ENCODE measurements at regions not wholly inside any gene's neighbourhood (a gene's known extent, or its start where the extent isn't known, plus 50 kb on each side); places are given as distances from the start of the nearest gene placed in this dataset.
"Not testable (repeated sequence)": the region's sequence is repeated elsewhere in the genome, so short reads cannot be mapped to it uniquely, and the experiment has no call there.

DNA sequence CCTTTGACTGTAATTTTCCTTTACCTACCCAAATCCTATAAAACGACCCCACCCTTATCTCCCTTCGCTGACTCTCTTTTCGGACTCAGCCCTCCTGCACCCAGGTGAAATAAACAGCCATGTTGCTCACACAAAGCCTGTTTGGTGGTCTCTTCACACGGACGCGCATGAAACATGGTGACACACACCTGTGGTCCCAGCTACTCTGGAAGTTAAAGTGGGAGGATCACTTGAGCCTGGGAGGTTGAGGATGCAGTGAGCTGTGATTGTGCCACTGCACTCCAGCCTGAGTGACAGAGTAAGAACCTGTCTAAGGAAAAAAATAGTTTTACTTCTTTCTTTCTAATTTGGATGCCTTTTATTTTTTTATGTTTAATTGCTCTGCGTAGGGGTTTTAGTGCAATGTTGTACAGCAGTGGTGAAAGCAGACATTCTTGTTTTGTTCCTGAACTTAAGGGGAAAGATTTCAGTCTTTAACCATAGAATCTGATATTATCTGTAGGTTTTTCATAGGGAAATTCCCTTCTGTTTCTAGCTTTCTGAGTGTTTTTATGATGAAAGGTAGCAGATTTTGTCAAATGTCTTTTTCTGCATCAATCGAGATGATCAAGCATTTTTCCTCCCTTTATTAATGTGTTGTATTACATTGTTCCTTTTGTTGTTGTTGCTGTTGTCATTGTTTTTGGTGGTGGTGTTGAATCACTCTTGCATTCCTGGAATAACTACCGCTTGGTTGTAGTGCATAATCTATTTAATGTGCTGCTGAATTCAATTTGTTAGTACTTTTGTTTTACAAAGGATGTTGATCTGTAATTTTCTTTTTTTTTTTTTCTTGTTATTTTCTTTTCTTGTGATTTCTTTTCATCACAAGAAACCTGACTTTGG lies 497.4 kb downstream of the DISC1 start:
- intact Hi-C loops (cut with micrococcal nuclease) = no loop called here
- Mint-ChIP-seq H3K4me1 (ENCODE audit: insufficient read depth, unreplicated experiment) (peaks cover 30% of the 10 kb centered on the region), H3K27ac (ENCODE audit: low read depth, unreplicated experiment) (peak overlapping the region; percentile 0), H3K4me3 (ENCODE audit: unreplicated experiment) (no peak overlapping the region), H3K27me3 (ENCODE audit: insufficient read depth, unreplicated experiment) (no peaks in the 10 kb centered on the region), H3K36me3 (ENCODE audit: insufficient read depth, unreplicated experiment) (peaks cover 5% of the 10 kb centered on the region), H3K9me3 (ENCODE audit: unreplicated experiment) (peaks cover 6% of the 10 kb centered on the region)
- ChIA-PET POLR2A (interaction anchor here (0.6 to 1.5 kb wide), 5 partner anchors 13 to 202 kb away, joined by 3 to 5 read pairs (median 3); no protein-coding TSS in a partner anchor), CTCF (no interaction called here)
- no peak for TF ChIP-seq CTCF (IDR thresholded peaks at IDR 0.05; ENCODE audit: unreplicated experiment)
- peak; percentile 23 for DNase-seq (ENCODE audit: unreplicated experiment)
- no TSS peak for BruUV-seq (replicated peaks)

DNA sequence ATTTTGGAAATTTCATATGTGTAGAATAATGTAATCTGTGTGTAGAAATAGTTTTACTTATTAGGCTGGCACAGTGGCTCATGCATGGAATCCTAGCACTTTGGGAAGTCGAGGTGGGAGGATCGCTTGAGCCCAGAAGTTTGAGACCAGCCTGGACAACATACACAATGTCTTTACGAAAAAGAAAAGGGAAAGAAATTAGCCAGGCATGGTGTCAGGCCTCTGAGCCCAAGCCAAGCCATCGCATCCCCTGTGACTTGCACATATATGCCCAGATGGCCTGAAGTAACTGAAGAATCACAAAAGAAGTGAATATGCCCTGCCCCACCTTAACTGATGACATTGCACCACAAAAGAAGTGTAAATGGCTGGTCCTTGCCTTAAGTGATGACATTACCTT lies 491.3 kb downstream of the DISC1 start:
- H3K36me3 Mint-ChIP-seq (ENCODE audit: insufficient read depth, unreplicated experiment); H3K4me3 Mint-ChIP-seq (ENCODE audit: unreplicated experiment); intact Hi-C loops (cut with micrococcal nuclease); H3K27me3 Mint-ChIP-seq (ENCODE audit: insufficient read depth, unreplicated experiment); H3K27ac Mint-ChIP-seq (ENCODE audit: low read depth, unreplicated experiment); H3K4me1 Mint-ChIP-seq (ENCODE audit: insufficient read depth, unreplicated experiment); DNase-seq (ENCODE audit: unreplicated experiment); BruUV-seq (replicated peaks); H3K9me3 Mint-ChIP-seq (ENCODE audit: unreplicated experiment): not testable (repeated sequence)
- ChIA-PET CTCF (interaction anchor here (0.6 kb wide), 1 partner anchor 45 kb away, joined by 4 read pairs; no protein-coding TSS in a partner anchor), POLR2A (interaction anchor here (0.8 to 2.1 kb wide), 3 partner anchors 13 to 147 kb away, joined by 3 to 8 read pairs (median 7); no protein-coding TSS in a partner anchor)

DNA sequence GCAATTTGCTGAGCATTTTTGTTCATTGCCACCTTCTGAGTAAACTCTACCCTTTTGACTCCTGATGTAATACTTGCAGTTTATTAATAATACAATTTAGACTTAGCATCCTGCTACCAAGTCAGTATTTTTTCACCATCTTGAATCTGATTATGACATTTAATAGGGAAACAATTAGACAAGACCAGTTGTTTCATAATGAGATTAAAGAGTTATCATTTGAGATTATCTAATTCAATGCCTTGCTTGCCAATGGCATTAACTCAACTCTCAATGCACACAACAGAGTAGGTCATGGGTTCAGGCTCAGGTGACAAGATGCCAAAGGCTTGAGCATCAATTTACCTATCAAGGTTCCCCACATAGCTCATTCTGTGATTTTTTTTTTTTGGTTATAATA lies 488.4 kb downstream of the DISC1 start:
- intact Hi-C loops (cut with micrococcal nuclease) = no loop called here
- Mint-ChIP-seq H3K36me3 (ENCODE audit: insufficient read depth, unreplicated experiment) (no peaks in the 10 kb centered on the region), H3K4me1 (ENCODE audit: insufficient read depth, unreplicated experiment) (no peaks in the 10 kb centered on the region), H3K27ac (ENCODE audit: low read depth, unreplicated experiment) (no peak overlapping the region), H3K9me3 (ENCODE audit: unreplicated experiment) (no peaks in the 10 kb centered on the region), H3K4me3 (ENCODE audit: unreplicated experiment) (no peak overlapping the region), H3K27me3 (ENCODE audit: insufficient read depth, unreplicated experiment) (no peaks in the 10 kb centered on the region)
- ChIA-PET CTCF (interaction anchor here (0.6 to 0.8 kb wide), 4 partner anchors 17 to 517 kb away, joined by 3 to 5 read pairs (median 3); no protein-coding TSS in a partner anchor), POLR2A (interaction anchor here (0.6 to 1.4 kb wide), 8 partner anchors 9 to 480 kb away, joined by 3 to 4 read pairs (median 3); no protein-coding TSS in a partner anchor)
- BruUV-seq (replicated peaks) = no TSS peak
- DNase-seq (ENCODE audit: unreplicated experiment) = no peak
- no peak for TF ChIP-seq CTCF (IDR thresholded peaks at IDR 0.05; ENCODE audit: unreplicated experiment)

DNA sequence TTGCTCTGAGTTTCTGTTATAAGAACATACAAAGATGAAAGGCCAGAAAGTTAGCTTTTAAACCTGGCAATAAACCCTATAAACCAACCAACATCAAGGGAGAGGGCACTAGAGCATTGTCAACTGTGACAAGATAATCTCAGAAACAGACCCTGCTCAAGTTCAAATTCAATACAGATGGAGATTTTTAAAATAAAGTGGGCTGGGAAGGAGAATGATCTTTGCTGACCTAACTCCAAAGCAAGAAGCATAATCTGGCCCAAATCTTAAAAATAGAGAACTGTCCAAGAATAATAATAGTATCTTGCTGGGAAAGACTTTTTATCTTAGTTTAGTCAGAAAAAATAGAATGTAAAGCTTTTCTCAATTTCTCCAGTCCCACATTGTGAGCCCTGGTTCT lies 485.5 kb downstream of the DISC1 start:
- ChIA-PET CTCF (no interaction called here), POLR2A (interaction anchor here (0.6 kb wide), 1 partner anchor 395 kb away, joined by 3 read pairs; no protein-coding TSS in a partner anchor)
- H3K27me3 Mint-ChIP-seq (ENCODE audit: insufficient read depth, unreplicated experiment) = no peaks in the 10 kb centered on the region
- no peaks in the 10 kb centered on the region for H3K36me3 Mint-ChIP-seq (ENCODE audit: insufficient read depth, unreplicated experiment)
- intact Hi-C loops (cut with micrococcal nuclease) = no loop called here
- BruUV-seq (replicated peaks) = no TSS peak
- H3K27ac Mint-ChIP-seq (ENCODE audit: low read depth, unreplicated experiment) = no peak overlapping the region
- no peak for DNase-seq (ENCODE audit: unreplicated experiment)
- no peaks in the 10 kb centered on the region for H3K4me1 Mint-ChIP-seq (ENCODE audit: insufficient read depth, unreplicated experiment)
- H3K4me3 Mint-ChIP-seq (ENCODE audit: unreplicated experiment) = no peak overlapping the region
- H3K9me3 Mint-ChIP-seq (ENCODE audit: unreplicated experiment) = no peaks in the 10 kb centered on the region
- TF ChIP-seq CTCF (IDR thresholded peaks at IDR 0.05; ENCODE audit: unreplicated experiment) = no peak

Data from MCF 10A (cell line).